Stimulated activated CD4-positive, alpha-beta T cell treated with anti-CD3 and anti-CD28 coated beads, TNF-alpha, amount 100 ng/mL, for 1 hour (primary cell): ENCODE measurements at regions not wholly inside any gene's neighbourhood (a gene's known extent, or its start where the extent isn't known, plus 50 kb on each side); places are given as distances from the start of the nearest gene placed in this dataset.
"Not testable (repeated sequence)": the region's sequence is repeated elsewhere in the genome, so short reads cannot be mapped to it uniquely, and the experiment has no call there.

Source experiments
- DNase-seq, 3 donors: peaks; one replicate each; pipeline ENCODE4 v3.0.0-alpha.2; 2020; ENCODE audit warnings: low read depth in 3 of 3, low spot score in 1 of 3

- no peak for DNase-seq
Measured at GRCh38 chr3:102682741-102683140, 247.9 kb downstream of the ZPLD1 start.

DNA sequence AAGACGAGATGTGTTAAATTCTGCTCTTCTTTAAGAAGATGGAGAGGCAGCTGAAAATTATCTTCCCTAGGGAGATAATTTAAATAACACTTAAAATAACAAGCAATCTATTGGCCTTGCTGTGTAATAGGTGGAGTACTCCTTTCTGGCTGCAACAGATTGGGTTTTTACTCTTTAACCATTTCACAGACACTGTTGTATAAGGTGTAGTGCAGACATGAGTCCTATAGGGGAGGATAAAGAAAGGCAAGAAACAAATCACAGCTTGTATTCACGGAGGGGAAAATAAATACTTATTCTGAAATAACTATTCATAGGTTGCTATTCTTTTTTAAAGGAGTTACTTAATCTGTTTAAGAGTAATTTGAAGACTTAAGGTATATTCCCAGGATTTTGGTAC is 252.0 kb downstream of the ZPLD1 start:
- no peak for DNase-seq

DNA sequence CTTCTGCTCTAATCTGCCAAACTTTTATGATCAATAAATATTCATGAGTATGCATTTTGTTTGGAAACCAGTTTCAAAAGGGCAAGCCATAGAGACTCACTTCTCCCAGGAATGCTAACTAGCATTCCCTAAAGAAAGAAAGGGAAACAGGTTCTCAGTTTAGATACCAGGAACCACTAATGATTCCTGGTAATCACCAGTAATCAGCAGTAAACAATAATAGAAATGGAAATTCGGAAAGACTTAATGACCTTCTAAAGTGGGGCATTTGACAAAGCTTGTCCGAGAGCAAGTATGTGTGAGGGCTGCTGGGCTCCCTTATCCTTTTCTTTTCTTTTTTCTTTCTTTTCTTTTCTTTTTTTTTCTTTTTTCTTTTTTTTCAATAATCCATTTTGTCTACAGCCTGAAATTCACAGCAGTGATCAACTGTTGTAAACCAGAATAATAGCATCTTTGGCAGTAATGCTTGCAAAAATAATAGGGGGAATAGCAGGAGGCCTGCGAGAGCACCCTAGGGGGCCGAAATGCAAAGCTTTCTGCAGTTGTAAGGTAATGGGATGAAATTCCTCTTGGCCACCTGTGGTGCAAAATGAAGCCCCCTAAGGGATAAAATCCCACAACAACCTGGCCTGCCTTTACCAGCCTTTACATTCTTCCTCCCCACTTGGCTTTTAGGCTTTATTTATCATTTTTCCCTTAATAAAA is 253.2 kb downstream of the ZPLD1 start:
- no peak for DNase-seq

- no peak for DNase-seq
Measured at GRCh38 chr3:102688556-102688930, 253.7 kb downstream of the ZPLD1 start.

GRCh38 chr3:102691507-102691906 is 256.7 kb downstream of the ZPLD1 start:
- DNase-seq, result no peak

- DNase-seq, result no peak
Measured at GRCh38 chr3:102699104-102699818, 264.4 kb downstream of the ZPLD1 start.

GRCh38 chr3:102699819-102700140 is 265.0 kb downstream of the ZPLD1 start:
- no peak for DNase-seq

DNA sequence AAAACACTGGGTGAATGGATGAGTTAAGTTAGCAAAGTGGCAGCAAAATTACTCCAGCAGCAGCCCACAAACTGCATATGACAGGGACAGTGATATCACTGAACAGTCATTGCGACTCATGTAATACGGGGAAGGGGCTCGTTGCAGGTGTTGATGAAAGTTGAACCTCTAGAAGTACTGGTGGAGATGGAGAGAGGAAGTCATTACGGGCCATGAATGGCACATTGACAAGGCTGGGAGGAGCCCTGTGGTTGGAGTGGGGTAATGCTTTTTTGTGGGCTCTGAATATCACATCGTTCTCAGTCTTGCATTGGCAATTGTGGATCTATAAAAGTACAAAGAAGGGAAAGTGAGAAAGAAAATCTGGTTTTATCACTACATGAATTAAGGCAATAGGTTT is 278.1 kb downstream of the ZPLD1 start:
- no peak for DNase-seq

DNA sequence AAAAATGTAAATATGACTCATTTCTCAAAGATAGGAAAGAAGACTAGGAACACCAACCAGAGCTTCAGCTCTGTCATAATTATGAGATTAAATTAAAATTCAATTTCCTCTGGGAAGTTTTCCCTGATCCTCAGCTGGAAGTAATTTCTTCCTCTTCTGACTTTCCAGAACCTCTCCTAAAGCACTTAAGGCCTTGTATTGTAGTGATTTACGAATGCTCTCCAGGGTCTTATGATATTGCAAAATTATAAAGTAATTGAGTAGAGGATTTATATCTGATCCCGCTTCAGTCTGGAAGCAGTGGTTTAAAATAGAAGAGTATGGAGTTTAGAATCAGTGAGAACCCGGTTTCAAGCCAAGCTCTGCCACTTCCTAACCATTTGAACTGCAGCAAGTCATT is 279.8 kb downstream of the ZPLD1 start:
- no peak for DNase-seq

DNA sequence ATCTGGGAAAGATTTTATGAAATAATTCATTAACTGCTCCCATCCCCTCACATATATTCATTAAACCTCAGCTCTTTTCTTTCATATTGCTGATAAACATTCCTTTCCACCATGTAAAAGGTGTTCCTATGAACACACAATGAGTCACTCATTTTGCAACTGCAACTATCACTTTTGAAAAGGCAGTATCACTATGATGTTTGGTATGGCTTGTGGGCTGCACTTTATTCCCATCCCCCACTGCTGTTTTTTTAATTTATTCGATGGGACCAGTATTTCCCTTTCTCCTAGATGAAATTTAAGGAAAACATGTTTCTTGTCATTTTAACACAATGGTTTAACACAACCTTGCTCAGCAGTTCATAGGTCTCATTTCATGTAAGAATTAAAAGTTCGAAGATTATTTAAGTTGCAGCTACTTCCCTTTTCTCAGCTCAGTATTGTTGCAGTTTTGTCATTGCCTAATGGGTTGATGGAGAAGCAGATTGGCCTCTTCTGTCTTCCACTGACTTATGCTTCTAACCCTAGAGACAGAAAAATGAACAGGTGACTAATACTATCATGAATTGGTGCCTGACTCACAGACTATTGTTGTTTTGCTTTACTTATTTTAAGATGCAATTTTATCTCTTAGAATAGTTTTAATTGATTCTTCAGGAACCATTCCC is 280.3 kb downstream of the ZPLD1 start:
- no peak for DNase-seq

DNA sequence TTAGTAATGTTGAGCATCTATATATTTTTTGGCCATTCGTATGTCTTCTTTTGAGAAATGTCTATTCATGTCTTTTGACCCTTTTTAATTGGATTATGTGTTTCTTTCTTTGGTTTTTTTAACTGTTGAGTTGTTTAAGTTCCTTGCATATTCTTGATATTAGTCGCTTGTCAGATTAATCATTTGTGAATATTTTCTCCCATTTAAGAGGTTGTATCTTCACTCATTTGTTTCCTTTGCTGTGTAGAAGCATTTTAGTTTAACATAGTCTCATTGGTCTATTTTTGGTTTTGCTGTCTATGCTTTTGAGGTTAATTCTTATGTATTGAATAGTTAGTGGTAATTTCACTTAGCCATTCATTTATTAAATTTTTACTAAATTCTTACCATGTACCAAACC is 283.8 kb downstream of the ZPLD1 start:
- DNase-seq, result no peak

- DNase-seq, result no peak
Measured at GRCh38 chr3:102722317-102722716, 287.5 kb downstream of the ZPLD1 start.

- DNase-seq, result no peak
Measured at GRCh38 chr3:102727340-102727739, 292.5 kb downstream of the ZPLD1 start.

GRCh38 chr3:102732581-102732980 is 297.8 kb downstream of the ZPLD1 start:
- DNase-seq, result not testable (repeated sequence)

DNA sequence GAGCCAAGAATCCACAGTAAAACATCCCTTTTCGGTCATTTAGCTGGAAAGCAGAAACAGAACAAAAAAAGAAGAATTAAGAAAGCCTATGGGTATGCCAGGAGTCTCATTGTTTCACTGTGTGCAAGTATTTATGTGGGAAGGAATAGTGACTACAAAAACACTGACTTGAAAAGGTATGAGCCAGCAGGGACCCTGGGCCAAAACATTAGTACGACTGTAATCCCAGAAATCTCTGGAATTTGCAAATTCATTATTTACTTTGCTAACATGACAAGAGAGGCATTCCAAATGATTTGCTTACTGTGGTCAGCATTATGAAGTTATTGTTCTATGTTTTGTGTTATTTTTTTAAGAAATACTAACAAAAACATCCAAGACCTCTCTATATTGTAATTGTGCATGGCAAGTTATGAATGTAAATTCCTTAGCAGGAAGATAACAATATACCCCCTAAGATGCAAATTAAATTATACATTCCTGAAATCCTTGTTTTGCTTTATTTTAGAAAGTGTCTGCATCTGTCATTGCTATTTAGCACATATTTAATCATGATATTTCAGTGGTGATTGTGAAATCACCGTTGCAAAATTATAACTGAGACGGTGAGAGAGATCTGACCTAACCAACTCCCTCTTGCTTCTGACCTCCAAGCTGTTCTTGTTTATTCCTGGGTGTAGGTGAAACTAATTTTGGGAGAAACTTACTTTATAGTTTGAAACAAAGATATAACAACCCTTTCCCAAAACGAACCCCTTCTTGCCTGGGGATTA is 299.2 kb downstream of the ZPLD1 start:
- no peak for DNase-seq

DNA sequence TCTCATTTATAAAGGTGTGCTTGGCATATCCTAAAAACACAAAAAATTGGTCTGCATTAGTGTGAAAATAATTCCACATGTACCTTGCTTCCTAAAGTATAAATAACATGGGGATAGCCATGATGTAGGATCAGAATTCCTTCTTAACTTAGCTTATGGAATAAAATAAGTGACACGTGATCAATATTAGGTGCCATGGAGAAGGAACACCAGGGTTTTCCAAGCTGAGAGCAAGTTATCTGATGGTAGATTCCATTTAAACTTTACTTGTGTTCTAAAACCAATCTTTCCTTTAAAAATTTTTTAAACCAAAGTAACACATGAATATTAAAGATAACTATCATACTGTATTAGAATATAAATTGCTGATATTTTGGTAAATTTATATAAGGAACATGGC is 300.5 kb downstream of the ZPLD1 start:
- no peak for DNase-seq

- no peak for DNase-seq
Measured at GRCh38 chr3:102736288-102736974, 301.6 kb downstream of the ZPLD1 start.

DNA sequence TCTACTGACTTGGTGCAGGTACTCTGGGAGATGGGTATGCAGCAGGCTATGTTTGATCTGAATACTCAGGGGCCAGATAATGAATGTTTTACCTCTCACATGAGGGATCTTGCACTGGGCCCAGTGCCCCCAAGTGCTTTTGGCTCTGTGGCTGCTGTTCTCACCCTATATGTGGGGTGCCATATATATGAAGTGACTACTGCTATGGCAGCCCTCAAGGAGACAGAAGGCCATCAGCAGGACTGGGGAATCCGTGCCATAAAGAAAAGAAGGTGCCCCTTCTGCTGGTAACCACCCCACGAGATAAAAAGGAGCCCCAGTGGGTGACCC is 302.1 kb downstream of the ZPLD1 start:
- no peak for DNase-seq

DNA sequence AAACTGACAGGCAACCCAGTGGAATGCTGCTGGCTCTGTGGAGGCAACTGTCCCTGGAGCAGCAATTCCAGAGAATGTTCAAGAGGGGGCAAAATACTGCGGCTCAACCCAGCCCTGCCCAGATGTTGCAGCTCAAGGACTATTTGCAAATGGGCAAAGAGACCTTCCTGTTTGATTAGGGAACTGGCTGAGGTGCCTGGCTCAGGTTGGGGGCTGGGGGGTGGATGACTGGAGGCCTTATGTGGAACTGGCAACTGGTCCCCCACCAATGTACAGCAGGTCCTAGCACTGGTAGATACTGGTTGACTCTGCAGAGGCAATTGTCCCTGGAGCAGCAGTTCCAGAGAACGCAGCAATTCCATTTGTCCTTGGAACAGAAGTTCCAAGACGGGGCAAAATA is 302.5 kb downstream of the ZPLD1 start:
- DNase-seq, result no peak

GRCh38 chr3:102741105-102741504 is 306.3 kb downstream of the ZPLD1 start:
- no peak for DNase-seq

GRCh38 chr3:102741694-102742093 is 306.9 kb downstream of the ZPLD1 start:
- no peak for DNase-seq
